ENCODE measurements at regions not wholly inside any gene's neighbourhood (a gene's known extent, or its start where the extent isn't known, plus 50 kb on each side); places are given as distances from the start of the nearest gene placed in this dataset.

- no peak for DNase-seq (ENCODE audit: low spot score)
These were observed 134.3 kb upstream of the MAN1A1 start for GRCh38 chr6:119483908-119484307.

- no peak for DNase-seq (ENCODE audit: low spot score)
These were observed 133.3 kb upstream of the MAN1A1 start for GRCh38 chr6:119482850-119483285.

DNA sequence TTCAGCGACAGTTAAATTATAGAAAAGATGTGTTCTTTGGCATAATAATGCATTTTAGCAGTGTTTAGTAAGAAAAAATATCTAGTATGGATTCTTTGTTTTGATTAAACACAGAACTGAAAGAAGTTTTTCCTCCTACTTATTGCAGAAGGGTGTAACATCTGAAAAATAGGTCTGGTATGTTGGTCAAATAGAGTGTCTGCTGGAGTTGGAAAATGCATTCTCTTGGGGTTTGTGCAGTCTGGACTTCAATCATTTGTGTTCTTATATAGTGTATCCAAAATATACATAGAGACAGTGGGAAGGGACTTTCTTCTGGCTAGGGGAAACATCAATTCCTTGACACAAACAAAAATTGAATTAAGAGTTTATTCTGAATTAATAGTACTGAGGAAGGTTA, 132.4 kb upstream of the MAN1A1 start:
- no peak for DNase-seq (ENCODE audit: low spot score)

DNA sequence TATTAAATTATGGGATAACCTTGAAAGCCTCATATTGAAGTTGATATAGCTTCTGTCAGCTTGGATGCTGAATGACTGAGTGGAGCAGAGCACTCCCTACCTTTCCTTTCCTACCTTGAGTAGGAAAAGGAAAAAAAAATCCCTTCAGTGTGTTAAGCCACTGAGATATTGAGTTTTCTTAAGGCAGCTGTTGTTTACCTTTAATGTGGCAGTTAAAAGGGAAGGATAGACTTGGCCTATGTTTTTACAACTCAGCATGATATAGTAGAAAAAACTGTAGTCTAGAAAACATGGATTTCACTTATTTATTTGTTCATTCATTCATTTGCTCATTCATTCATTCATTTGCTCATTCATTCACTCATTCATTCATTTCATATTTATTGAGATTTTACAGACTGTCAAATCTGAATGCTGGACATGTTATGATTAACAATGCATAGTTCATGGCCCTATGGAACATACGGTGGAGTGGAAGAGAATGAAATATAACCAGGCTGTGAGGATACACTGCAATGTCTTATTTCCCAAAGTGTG, 131.5 kb upstream of the MAN1A1 start:
- DNase-seq (ENCODE audit: low spot score) = no peak

- DNase-seq (ENCODE audit: low spot score) = no peak
These were observed 130.5 kb upstream of the MAN1A1 start for GRCh38 chr6:119479860-119480655.

DNA sequence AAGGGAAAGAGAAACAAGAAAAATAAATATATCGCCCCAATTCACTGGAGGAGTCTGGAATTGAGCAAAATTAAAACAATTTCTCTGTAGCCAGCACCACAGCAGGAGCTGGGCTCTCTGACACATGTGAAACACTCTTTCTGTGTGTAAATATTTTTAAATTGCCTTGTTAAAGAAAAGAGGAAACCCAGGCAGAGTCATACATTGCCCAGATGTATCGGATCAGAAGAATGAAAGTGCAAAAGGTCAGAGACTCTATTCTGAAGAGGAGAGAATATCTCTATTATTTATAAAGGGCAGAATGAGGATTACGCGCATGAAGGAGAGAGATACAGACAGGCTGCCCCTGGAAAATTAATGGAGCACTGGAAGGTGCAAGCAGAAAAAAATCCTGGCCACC, 127.0 kb upstream of the MAN1A1 start:
- DNase-seq (ENCODE audit: low spot score) = no peak

GRCh38 chr6:119476024-119476423, 126.5 kb upstream of the MAN1A1 start:
- DNase-seq (ENCODE audit: low spot score) = no peak

DNA sequence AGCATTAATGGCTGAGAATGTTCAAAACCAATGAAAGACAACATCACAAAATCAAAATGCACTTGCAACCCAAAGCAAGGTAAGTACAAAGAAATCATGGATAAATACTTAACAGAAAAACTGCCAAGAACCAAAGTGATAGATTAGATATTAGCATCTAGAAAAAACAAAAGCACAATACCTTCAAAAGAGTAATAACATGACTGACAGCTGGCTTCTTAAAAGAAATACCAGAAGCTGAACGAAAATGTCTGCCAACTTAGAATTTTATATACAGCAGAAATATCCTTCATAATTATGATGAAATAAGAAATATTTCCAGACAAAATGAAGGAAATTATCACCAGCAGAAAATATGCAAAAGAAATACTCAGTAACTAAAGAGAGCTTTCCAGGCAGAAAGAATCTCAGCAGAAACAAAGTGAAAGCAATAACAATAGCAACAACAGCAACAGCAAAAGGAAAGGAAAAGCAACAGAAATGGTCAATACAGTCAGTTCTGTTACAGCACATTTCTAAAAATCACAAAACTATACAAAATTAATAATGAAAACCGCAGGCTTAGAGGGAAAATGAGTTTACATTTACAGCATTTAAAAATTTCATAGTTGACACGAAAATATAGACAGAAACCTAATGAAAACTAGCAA, 121.5 kb upstream of the MAN1A1 start:
- DNase-seq (ENCODE audit: low spot score) = no peak

GRCh38 chr6:119467488-119468081, 118.0 kb upstream of the MAN1A1 start:
- DNase-seq (ENCODE audit: low spot score) = no peak

- DNase-seq (ENCODE audit: low spot score) = no peak
These were observed 116.7 kb upstream of the MAN1A1 start for GRCh38 chr6:119466226-119466625.

GRCh38 chr6:119463081-119463626, 113.6 kb upstream of the MAN1A1 start:
- DNase-seq (ENCODE audit: low spot score) = no peak

DNA sequence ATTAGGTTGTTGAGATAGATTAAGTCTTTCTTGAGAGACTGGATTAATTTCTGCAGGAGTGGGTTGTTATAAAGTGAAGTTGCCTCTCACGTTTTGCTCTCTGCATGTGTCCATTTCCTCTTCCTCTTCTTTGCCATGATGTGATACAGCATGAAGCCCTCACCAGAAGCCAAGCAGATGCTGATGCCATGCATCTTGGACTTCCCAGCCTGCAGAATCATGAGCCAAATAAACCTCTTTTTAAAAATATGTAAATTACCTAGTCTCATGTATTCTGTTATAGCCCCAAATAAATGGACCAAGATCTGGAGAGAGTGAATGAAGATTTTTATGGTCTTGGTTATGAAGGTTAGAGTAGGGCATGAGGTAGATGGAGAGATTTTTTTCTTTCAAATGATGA, 111.6 kb upstream of the MAN1A1 start:
- DNase-seq (ENCODE audit: low spot score) = no peak

- peak; percentile 42 for DNase-seq (ENCODE audit: low spot score)
These were observed 109.8 kb upstream of the MAN1A1 start for GRCh38 chr6:119459207-119459974.

GRCh38 chr6:119454714-119455113, 105.2 kb upstream of the MAN1A1 start:
- DNase-seq (ENCODE audit: low spot score) = no peak

DNA sequence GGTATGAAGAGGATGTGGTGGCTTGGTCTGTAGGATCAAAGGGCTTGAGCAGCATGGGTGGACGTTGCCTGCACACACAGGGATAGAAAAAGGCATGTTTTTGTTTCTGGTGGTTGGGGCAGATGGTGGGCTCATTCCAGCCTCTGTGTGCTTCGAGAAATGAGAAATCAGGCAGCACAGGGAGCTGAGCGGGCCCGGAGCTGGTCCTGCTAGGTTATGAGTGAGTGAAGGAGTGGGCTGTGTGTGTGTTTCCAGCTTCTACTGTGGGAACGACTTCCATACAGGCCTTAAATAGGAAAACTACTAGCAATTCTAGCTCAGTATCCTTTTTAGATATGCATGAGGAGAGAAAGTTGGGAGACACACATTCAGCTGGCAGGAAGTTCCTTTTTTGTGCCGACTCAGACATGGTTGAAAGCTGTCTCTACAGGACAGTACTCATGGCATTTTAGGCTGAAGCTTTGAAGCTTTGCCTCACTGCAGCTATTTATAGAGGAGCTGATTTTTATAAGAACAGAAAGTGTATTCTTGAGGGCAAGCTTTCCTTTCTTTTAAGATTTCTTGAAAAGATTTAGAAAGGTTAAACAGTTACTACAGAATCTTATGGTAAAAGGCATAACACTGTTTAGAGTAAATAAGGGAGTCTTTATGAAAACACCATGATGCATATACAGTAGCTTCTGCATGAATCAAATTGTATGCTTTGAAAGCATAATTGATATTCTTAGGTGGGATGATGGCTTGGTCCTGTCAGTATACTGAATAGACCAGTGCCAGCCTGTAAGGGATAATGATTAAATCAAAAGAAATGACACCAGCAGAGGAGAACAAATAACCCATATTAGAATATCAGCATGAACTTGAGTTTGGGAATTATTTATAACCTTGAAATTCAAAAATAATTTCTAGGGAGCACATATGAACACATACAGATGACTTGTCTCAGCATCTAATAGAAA, 104.0 kb upstream of the MAN1A1 start:
- DNase-seq (ENCODE audit: low spot score) = no peak

GRCh38 chr6:119449331-119450156, 100.0 kb upstream of the MAN1A1 start:
- peak; percentile 52 for DNase-seq (ENCODE audit: low spot score)

DNA sequence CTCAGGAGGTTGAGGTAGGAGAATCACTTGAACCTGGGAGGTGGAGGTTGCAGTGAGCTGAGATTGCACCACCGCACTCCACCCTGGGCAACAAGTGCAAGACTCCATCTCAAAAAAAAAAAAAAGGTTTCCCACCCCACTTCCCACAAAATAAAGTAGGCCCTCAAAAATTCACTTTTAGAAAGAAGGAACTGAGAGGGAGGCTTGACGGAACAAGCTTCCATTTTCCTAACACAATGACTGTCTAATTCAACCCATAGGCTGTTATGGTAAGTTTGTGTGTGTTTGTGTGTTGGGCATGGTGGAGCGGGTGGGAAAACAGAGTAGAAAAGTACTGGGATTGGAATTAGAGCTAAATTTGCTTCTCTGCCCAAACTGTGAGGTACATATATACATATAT, 98.4 kb upstream of the MAN1A1 start:
- no peak for DNase-seq (ENCODE audit: low spot score)

DNA sequence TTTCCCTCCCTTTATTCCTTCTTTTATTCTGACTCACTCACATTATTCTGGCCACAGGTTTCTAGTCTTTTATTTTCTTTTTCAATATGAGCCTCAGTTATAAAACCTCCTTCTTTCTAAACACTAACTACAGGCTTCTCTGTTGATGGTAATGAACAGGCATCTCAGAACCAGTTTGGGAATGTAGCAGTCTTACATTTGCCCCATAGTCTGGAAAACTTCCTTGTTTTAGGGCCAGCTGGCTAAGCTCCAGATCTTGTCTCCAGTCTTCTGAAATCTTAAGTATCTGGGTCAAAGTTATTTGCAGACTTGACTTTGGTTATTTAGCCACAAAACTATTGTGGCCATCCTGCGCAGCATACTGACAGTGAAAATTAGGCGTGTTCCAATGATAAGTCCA, 97.0 kb upstream of the MAN1A1 start:
- DNase-seq (ENCODE audit: low spot score) = peak; percentile 62

GRCh38 chr6:119446115-119446554, 96.6 kb upstream of the MAN1A1 start:
- peak; percentile 88 for DNase-seq (ENCODE audit: low spot score)

DNA sequence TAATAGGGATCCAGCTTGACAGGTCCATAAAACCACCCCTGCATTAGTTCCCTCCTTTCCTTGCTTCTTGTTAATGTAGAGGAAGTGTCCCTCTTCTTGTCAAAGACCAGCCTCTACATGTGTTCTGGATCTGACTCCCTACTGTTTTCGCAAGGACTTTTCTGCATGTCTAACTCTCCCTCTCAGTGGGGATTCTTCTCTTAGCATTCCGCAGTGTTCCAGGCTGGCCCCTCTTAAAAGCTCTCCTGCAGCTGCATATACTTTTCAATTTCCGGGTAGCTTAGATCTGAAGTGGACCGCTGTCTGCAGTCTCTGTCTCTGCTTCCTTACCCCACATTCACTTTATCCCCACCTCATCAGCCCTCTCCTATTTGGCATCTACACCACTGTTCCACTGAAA, 96.1 kb upstream of the MAN1A1 start:
- no peak for DNase-seq (ENCODE audit: low spot score)
